ENCODE measurements at regions not wholly inside any gene's neighbourhood (a gene's known extent, or its start where the extent isn't known, plus 50 kb on each side); places are given as distances from the start of the nearest gene placed in this dataset.

- in situ Hi-C loops (cut with MboI; ENCODE audit: low sequenced_read_pairs, unreplicated experiment), result no loop called here
- no peak for DNase-seq (ENCODE audit: low spot score)
- no peak for TF ChIP-seq CTCF (IDR thresholded peaks at IDR 0.05; ENCODE audit: borderline replicate concordance, control extremely low read depth, extremely low read depth, insufficient read depth, missing control alignments)
Observed at GRCh38 chr18:43916984-43917383, 639.7 kb upstream of the SYT4 start.

GRCh38 chr18:43917520-43917919 is 640.2 kb upstream of the SYT4 start:
- no peak for TF ChIP-seq CTCF (IDR thresholded peaks at IDR 0.05; ENCODE audit: borderline replicate concordance, control extremely low read depth, extremely low read depth, insufficient read depth, missing control alignments)
- in situ Hi-C loops (cut with MboI; ENCODE audit: low sequenced_read_pairs, unreplicated experiment), result no loop called here
- no peak for DNase-seq (ENCODE audit: low spot score)

GRCh38 chr18:43919551-43919950 is 642.3 kb upstream of the SYT4 start:
- TF ChIP-seq CTCF (IDR thresholded peaks at IDR 0.05; ENCODE audit: borderline replicate concordance, control extremely low read depth, extremely low read depth, insufficient read depth, missing control alignments), result no peak
- DNase-seq (ENCODE audit: low spot score), result no peak
- in situ Hi-C loops (cut with MboI; ENCODE audit: low sequenced_read_pairs, unreplicated experiment), result no loop called here

- TF ChIP-seq CTCF (IDR thresholded peaks at IDR 0.05; ENCODE audit: borderline replicate concordance, control extremely low read depth, extremely low read depth, insufficient read depth, missing control alignments), result no peak
- in situ Hi-C loops (cut with MboI; ENCODE audit: low sequenced_read_pairs, unreplicated experiment), result no loop called here
- DNase-seq (ENCODE audit: low spot score), result no peak
Observed at GRCh38 chr18:43931439-43931838, 654.1 kb upstream of the SYT4 start.

GRCh38 chr18:43932140-43932539 is 654.9 kb upstream of the SYT4 start:
- no peak for DNase-seq (ENCODE audit: low spot score)
- TF ChIP-seq CTCF (IDR thresholded peaks at IDR 0.05; ENCODE audit: borderline replicate concordance, control extremely low read depth, extremely low read depth, insufficient read depth, missing control alignments), result no peak
- in situ Hi-C loops (cut with MboI; ENCODE audit: low sequenced_read_pairs, unreplicated experiment), result no loop called here

- no peak for DNase-seq (ENCODE audit: low spot score)
- TF ChIP-seq CTCF (IDR thresholded peaks at IDR 0.05; ENCODE audit: borderline replicate concordance, control extremely low read depth, extremely low read depth, insufficient read depth, missing control alignments), result no peak
- in situ Hi-C loops (cut with MboI; ENCODE audit: low sequenced_read_pairs, unreplicated experiment), result no loop called here
Observed at GRCh38 chr18:43933177-43933576, 655.9 kb upstream of the SYT4 start.

- in situ Hi-C loops (cut with MboI; ENCODE audit: low sequenced_read_pairs, unreplicated experiment), result no loop called here
- no peak for DNase-seq (ENCODE audit: low spot score)
- TF ChIP-seq CTCF (IDR thresholded peaks at IDR 0.05; ENCODE audit: borderline replicate concordance, control extremely low read depth, extremely low read depth, insufficient read depth, missing control alignments), result no peak
Observed at GRCh38 chr18:43934322-43934721, 657.0 kb upstream of the SYT4 start.
